Left ventricle myocardium inferior (tissue), 1 donor: ENCODE measurements at regions not wholly inside any gene's neighbourhood (a gene's known extent, or its start where the extent isn't known, plus 50 kb on each side); places are given as distances from the start of the nearest gene placed in this dataset.

ENCODE experiments used
- DNase-seq: peaks from one replicate; pipeline ENCODE4 v3.0.0-alpha.2; 2020
- H3K27ac ChIP-seq: fragments of 200-600 bp; replicated peaks from 2 replicates; pipeline ENCODE4 v1.8.0; 2021
- H3K27me3 ChIP-seq: fragments of 200-600 bp; 2 replicates; pipeline ENCODE4 v1.8.0; 2021; ENCODE audit warnings: low read depth
- H3K36me3 ChIP-seq: fragments of 200-600 bp; 2 replicates; pipeline ENCODE4 v1.8.0; 2021
- H3K4me1 ChIP-seq: fragments of 200-600 bp; 2 replicates; pipeline ENCODE4 v1.8.0; 2021
- H3K4me3 ChIP-seq: fragments of 200-600 bp; 2 replicates; pipeline ENCODE4 v1.8.0; 2021; ENCODE audit warnings: mild to moderate bottlenecking, moderate library complexity
- H3K9me3 ChIP-seq: fragments of 200-600 bp; replicated peaks from 2 replicates; pipeline ENCODE4 v1.8.0; 2021
- intact Hi-C: fragments of 100-400 bp; cut with micrococcal nuclease; formaldehyde crosslinking; loops from one replicate; pipeline ENCODE4 v1.11.0; 2022
- TF ChIP-seq, protein P1 (sequence below): fragments of 200-600 bp; IDR thresholded peaks from 2 replicates; pipeline ENCODE4 v1.8.0; 2021; ENCODE audit warnings: antibody characterized with exemption, mild to moderate bottlenecking, borderline replicate concordance
- donor health status: DM: no; HTN: yes; CAD: no; lungs with severe emphysema.

- intact Hi-C loops: no loop called here
- H3K4me1 ChIP-seq: no peaks in the 10 kb centered on the region
- no peak overlapping the region for H3K4me3 ChIP-seq
- DNase-seq: no peak
- TF ChIP-seq, protein P1, sequence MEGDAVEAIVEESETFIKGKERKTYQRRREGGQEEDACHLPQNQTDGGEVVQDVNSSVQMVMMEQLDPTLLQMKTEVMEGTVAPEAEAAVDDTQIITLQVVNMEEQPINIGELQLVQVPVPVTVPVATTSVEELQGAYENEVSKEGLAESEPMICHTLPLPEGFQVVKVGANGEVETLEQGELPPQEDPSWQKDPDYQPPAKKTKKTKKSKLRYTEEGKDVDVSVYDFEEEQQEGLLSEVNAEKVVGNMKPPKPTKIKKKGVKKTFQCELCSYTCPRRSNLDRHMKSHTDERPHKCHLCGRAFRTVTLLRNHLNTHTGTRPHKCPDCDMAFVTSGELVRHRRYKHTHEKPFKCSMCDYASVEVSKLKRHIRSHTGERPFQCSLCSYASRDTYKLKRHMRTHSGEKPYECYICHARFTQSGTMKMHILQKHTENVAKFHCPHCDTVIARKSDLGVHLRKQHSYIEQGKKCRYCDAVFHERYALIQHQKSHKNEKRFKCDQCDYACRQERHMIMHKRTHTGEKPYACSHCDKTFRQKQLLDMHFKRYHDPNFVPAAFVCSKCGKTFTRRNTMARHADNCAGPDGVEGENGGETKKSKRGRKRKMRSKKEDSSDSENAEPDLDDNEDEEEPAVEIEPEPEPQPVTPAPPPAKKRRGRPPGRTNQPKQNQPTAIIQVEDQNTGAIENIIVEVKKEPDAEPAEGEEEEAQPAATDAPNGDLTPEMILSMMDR: no peak
- no peaks in the 10 kb centered on the region for H3K36me3 ChIP-seq
- no peaks in the 10 kb centered on the region for H3K27me3 ChIP-seq
- no peak overlapping the region for H3K27ac ChIP-seq
- H3K9me3 ChIP-seq: peaks cover under 1% of the 10 kb centered on the region
Measured at GRCh38 chr10:6349846-6350535, 147.3 kb downstream of the PFKFB3 start.

DNA sequence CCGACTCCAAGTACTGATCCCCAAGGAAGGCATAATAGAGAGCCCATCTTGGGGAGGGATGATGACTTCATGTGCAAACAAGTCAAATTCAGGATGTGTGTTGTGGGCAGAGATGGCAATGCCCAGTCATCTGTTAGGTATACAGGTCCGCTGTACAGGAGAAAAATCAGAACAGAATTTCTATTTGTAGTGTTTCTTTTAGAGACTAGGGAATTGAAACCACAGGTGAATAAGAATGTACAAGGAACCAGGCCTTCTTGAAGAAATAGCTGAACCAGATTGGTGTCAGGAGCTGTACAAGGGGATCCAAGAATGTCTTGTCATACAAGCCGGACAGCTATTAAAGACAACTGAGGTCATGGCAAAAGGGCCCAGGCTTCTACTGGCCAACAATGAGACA lies 147.9 kb downstream of the PFKFB3 start:
- Histone ChIP-seq H3K36me3 (no peaks in the 10 kb centered on the region), H3K4me3 (no peak overlapping the region), H3K9me3 (peaks cover 7% of the 10 kb centered on the region), H3K27ac (no peak overlapping the region), H3K4me1 (no peaks in the 10 kb centered on the region), H3K27me3 (no peaks in the 10 kb centered on the region)
- no peak for DNase-seq
- TF ChIP-seq, protein P1: no peak
- intact Hi-C loops: no loop called here

DNA sequence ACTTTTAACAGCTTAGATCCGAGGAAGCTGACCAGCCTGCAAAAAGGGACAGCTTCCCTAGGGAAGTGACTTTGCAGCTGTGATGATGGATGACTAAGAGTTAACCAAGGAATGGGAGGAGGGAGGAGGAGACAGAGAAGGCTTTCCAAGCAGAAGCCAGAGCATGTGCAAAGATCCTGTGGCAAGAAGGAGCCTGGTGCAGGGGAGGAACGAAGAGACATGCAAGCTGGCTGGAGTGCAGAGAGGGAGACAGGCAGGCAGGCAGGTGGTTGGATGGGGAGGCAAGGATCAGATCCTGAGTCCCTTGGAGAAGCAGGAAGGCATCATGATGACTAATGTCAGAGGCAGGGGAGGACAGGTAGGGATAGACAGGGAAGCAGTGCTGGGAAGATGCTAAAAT lies 148.8 kb downstream of the PFKFB3 start:
- H3K9me3 ChIP-seq: peaks cover 16% of the 10 kb centered on the region
- no peak overlapping the region for H3K4me3 ChIP-seq
- no peaks in the 10 kb centered on the region for H3K4me1 ChIP-seq
- intact Hi-C loops: no loop called here
- TF ChIP-seq, protein P1: no peak
- no peak overlapping the region for H3K27ac ChIP-seq
- DNase-seq: no peak
- no peaks in the 10 kb centered on the region for H3K27me3 ChIP-seq
- no peaks in the 10 kb centered on the region for H3K36me3 ChIP-seq

GRCh38 chr10:6353526-6353925 lies 150.8 kb downstream of the PFKFB3 start:
- TF ChIP-seq, protein P1: no peak
- no peak for DNase-seq

DNA sequence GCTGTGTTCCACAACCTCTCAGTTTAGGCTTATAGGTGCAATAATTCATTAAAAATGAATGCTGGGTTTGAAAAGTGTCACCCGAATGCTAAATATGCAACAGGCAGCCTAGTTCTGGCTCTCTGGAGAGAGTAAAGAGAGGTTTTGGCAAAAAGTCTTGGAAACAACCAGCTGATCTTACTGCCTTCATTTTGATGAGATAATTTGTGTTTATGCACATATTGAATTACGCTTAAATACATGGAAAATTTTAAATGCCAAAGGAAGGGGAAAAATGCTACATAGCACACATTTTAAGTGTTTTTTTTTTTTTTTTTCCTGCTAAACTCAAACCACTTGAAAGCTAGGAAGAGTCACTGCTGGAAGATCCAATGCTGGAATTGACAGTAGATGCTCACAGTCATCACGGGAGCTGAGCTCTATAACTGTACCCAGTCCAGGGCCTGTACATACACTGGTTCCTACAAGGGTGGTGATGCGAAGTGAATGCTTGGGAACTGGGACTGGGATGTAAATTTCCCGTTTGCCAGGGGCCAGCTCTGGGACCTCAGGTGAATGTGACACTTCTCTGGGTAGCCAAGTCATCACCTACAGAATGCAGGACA lies 151.5 kb downstream of the PFKFB3 start:
- H3K9me3 ChIP-seq: peaks cover 35% of the 10 kb centered on the region
- no peak overlapping the region for H3K4me3 ChIP-seq
- TF ChIP-seq, protein P1: no peak
- no peak overlapping the region for H3K27ac ChIP-seq
- intact Hi-C loops: no loop called here
- H3K36me3 ChIP-seq: no peaks in the 10 kb centered on the region
- DNase-seq: no peak
- H3K27me3 ChIP-seq: no peaks in the 10 kb centered on the region
- H3K4me1 ChIP-seq: no peaks in the 10 kb centered on the region

More at GRCh38 chr10:6353526-6353925, 150.8 kb downstream of the PFKFB3 start:
- H3K9me3 ChIP-seq: peaks cover 31% of the 10 kb centered on the region
- no peak overlapping the region for H3K27ac ChIP-seq
- no peak overlapping the region for H3K4me3 ChIP-seq
- H3K4me1 ChIP-seq: no peaks in the 10 kb centered on the region
- intact Hi-C loops: no loop called here
- no peaks in the 10 kb centered on the region for H3K27me3 ChIP-seq
- no peaks in the 10 kb centered on the region for H3K36me3 ChIP-seq
